Loucy (cell line): ENCODE measurements at regions not wholly inside any gene's neighbourhood (a gene's known extent, or its start where the extent isn't known, plus 50 kb on each side); places are given as distances from the start of the nearest gene placed in this dataset.

Experiments
- CTCF ChIP-seq: fragments of 200-600 bp; sonication (generic); conservative IDR thresholded peaks from 2 replicates; pipeline ENCODE4 v1.5.1; 2014; ENCODE audit warnings: mild to moderate bottlenecking, antibody characterized with exemption, low read length
- EZH2phosphoT487 ChIP-seq: fragments of 200-600 bp; IDR thresholded peaks from 2 replicates; pipeline ENCODE4 v1.6.1; 2018; ENCODE audit warnings: antibody characterized with exemption, mild to moderate bottlenecking, moderate library complexity, borderline replicate concordance

- TF ChIP-seq CTCF = no peak
- no peak for TF ChIP-seq EZH2phosphoT487
Observed at GRCh38 chr3:148269816-148270215, 427.9 kb upstream of the AGTR1 start.
